SH-SY5Y (cell line): ENCODE measurements at regions not wholly inside any gene's neighbourhood (a gene's known extent, or its start where the extent isn't known, plus 50 kb on each side); places are given as distances from the start of the nearest gene placed in this dataset.

Source experiments
- GATA2 ChIP-seq: IDR thresholded peaks from 2 replicates; pipeline ENCODE4 v1.6.1; 2011; ENCODE audit warnings: mild to moderate bottlenecking, low read depth, low read length
- GATA3 ChIP-seq: IDR thresholded peaks from 2 replicates; pipeline ENCODE4 v1.6.1; 2011; ENCODE audit warnings: low read depth, mild to moderate bottlenecking, low read length, moderate library complexity

DNA sequence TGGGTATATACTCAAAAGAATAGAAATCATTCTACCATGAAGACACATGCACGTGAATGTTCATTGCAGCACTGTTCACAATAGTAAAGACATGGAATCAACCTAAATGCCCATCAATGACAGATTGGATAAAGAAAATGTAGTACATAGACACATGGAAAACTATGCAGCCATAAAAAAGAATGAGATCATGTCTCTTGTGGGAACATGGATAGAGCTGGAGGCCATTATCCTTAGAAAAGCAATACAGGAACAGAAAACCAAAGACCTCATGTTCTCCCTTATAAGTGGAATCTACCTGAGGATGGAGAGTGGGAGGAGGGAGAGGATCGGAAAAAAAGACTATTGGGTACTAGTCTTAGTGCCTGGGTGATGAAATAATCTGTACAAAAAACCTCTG, 143.9 kb downstream of the RHOU start:
- TF ChIP-seq GATA2 (no peak), GATA3 (no peak)

GRCh38 chr1:228882041-228882770, 146.9 kb downstream of the RHOU start:
- TF ChIP-seq GATA3 (no peak), GATA2 (no peak)

- TF ChIP-seq GATA2 (peak; percentile 34; the same call in 1 of the 2 replicates), GATA3 (no peak)
Measured at GRCh38 chr1:228882771-228883450, 147.6 kb downstream of the RHOU start.

- no peak for TF ChIP-seq GATA2
Measured at GRCh38 chr1:228883535-228883934, 148.3 kb downstream of the RHOU start.

- TF ChIP-seq GATA2 (no peak), GATA3 (no peak)
Measured at GRCh38 chr1:228884196-228884595, 148.9 kb downstream of the RHOU start.

GRCh38 chr1:228884615-228885566, 149.6 kb downstream of the RHOU start:
- TF ChIP-seq GATA2 (no peak), GATA3 (no peak)

GRCh38 chr1:228885845-228886244, 150.6 kb downstream of the RHOU start:
- TF ChIP-seq GATA2 (no peak), GATA3 (no peak)

DNA sequence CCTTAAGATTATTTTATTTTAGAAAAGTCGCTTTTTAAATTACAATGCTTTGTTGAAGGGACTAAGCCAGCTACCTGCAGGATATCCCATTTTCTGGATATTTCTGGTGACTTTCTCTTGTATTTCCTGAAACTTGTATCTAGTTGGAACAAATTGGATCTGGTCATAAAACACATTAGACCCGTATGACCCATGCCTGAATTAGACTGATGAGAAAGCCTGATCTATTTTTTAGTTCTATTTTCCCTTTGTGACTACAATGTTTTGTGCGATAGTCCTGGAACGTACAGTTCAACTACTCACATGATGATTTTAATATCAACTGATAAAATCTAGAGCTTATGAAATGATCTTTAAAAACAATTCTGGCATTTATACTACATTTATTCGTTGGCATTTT, 151.8 kb downstream of the RHOU start:
- TF ChIP-seq GATA3 = peak; percentile 74; the same call in 1 of the 2 replicates
- no peak for TF ChIP-seq GATA2

DNA sequence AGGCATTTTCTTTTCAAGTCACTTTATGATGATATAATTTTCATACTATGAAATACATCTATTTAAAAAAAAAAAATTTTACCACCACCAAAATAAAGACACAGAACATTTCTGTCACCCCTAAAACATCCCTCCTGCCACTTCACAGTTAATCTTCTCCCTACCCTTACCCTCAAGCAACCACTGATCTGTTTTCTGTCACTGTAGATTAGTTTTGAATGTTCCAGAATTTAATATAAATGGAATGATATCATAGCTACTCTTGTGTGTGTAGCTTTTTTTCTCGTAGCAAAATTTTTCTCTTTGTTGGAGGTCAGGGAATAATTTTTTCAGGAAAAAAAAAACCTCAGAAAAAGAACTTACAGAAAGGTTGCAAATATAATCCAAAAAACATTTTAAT, 152.7 kb downstream of the RHOU start:
- TF ChIP-seq GATA2 (no peak), GATA3 (no peak)

DNA sequence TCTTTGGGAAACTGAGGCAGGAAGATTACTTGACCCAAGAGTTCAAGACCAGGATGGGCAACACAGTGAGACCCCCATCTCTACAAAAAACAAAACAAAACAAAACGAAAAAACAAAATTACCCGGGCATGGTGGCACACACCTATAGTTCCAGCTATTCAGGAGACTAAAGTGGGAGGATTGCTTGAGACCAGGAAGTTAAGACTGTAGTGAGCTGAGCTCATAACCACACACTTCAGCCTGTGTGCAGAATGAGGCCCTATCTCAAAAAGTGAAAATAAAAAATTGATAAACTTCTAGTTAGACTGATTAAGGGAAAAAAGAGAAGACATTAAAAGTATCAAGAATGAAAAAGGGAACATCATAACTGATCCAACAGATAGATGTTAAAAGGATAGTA, 154.0 kb downstream of the RHOU start:
- TF ChIP-seq GATA2 (no peak), GATA3 (no peak)

DNA sequence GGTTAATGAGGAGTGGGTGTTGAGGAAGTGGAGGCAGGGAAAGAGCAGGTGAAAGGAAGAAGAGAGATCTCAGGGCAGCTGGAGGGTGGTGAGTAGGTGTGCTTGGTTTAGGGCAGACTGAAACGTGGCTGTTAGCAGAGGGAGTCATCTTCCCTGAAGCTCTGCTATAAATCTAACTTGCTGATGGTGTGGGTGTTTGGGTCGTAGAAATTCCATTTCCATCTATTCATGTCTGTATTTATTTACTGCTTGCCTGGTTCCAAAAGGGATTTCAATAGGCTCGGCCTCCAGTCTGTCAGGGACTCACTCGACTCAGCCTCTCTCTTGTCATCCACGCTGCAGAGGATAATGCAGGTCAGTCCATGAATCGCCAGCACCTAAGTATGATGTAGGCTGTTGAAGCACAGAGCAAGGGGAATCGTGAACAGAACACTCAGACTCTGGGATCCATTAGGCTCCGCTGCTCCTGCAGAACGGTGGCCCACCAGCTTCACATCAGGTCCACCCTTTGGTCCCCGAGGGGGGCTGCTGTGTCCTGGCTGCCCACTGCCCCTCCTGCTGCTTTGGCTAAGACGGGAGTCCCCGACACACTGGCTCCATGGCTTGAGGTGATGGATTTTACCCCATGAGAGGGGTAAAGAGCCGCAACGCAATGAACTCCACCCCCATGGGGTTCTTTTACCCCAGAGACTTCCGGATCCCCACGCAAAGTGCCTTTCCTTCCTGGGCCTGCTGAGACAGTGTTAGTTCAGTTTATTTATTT, 156.2 kb downstream of the RHOU start:
- TF ChIP-seq GATA2 (no peak), GATA3 (no peak)

- TF ChIP-seq GATA3 (no peak), GATA2 (no peak)
Measured at GRCh38 chr1:228894442-228894989, 159.2 kb downstream of the RHOU start.

DNA sequence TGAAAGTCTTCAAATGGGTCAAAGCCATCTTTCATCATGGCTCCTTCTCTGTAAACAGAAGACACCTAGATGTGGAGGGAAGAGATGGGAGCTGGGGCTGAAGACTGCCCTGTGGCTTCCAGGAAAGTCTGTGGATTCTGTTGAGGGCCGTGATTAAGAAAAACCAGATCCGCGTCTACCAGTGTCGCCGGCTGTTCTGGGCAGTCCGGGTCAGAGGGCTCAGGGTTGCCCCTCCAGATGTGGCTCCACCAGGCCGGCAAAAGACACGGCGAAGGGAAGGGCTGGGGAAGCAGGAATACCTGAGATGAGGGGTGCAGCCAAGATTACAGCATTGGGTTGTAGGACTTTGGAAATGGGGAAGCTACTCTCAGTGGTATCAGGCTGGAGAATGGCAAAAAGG, 162.6 kb downstream of the RHOU start:
- TF ChIP-seq GATA2 = no peak
- TF ChIP-seq GATA3 = no peak
